Loucy (cell line): ENCODE measurements at regions not wholly inside any gene's neighbourhood (a gene's known extent, or its start where the extent isn't known, plus 50 kb on each side); places are given as distances from the start of the nearest gene placed in this dataset.

Source experiments
- H2AFZ ChIP-seq: fragments of 200-600 bp; sonication (generic); 2 replicates; pipeline ENCODE4 v1.6.0; 2016; ENCODE audit warnings: antibody characterized with exemption, mild to moderate bottlenecking, low read length, moderate library complexity
- H3F3A ChIP-seq: fragments of 200-600 bp; 2 replicates; pipeline ENCODE4 v1.6.0; 2016; ENCODE audit warnings: antibody characterized with exemption, low read depth, mild to moderate bottlenecking
- H3K27me3 ChIP-seq: fragments of 200-600 bp; sonication (generic); 2 replicates; pipeline ENCODE4 v1.6.1; 2014; ENCODE audit warnings: low read length, mild to moderate bottlenecking; ENCODE audit not compliant: insufficient read depth, poor library complexity, severe bottlenecking
- H3K36me3 ChIP-seq: fragments of 200-600 bp; sonication (generic); 2 replicates; pipeline ENCODE4 v1.6.1; 2016; ENCODE audit warnings: low read length; ENCODE audit not compliant: insufficient read depth
- H3K4me1 ChIP-seq: fragments of 200-600 bp; sonication (generic); 2 replicates; pipeline ENCODE4 v1.5.1; 2014; ENCODE audit warnings: low read length, mild to moderate bottlenecking; ENCODE audit not compliant: insufficient read depth, poor library complexity, severe bottlenecking
- H3K4me2 ChIP-seq: fragments of 200-600 bp; sonication (generic); 2 replicates; pipeline ENCODE4 v1.6.0; 2014; ENCODE audit warnings: antibody characterized with exemption, low read length, low read depth, mild to moderate bottlenecking; ENCODE audit not compliant: poor library complexity, severe bottlenecking
- H3K4me3 ChIP-seq: fragments of 200-600 bp; sonication (generic); 2 replicates; pipeline ENCODE4 v1.5.1; 2014; ENCODE audit warnings: low read length, mild to moderate bottlenecking, mixed read lengths; ENCODE audit not compliant: poor library complexity, severe bottlenecking
- H3K79me2 ChIP-seq: fragments of 200-600 bp; sonication (generic); 2 replicates; pipeline ENCODE4 v1.6.1; 2014; ENCODE audit warnings: low read length; ENCODE audit not compliant: insufficient read depth
- H3K9ac ChIP-seq: fragments of 200-600 bp; sonication (generic); 2 replicates; pipeline ENCODE4 v1.6.0; 2014; ENCODE audit warnings: mild to moderate bottlenecking, low read depth, low read length, moderate library complexity; ENCODE audit not compliant: poor library complexity, severe bottlenecking
- H3K9me2 ChIP-seq: fragments of 200-600 bp; sonication (generic); replicated peaks from 2 replicates; pipeline ENCODE4 v1.6.1; 2016; ENCODE audit warnings: low read depth, low read length, mixed read lengths
- H3K9me3 ChIP-seq: fragments of 200-600 bp; sonication (generic); 2 replicates; pipeline ENCODE4 v1.6.1; 2014; ENCODE audit warnings: mild to moderate bottlenecking, antibody characterized with exemption, low read length, low read depth; ENCODE audit not compliant: insufficient read depth
- H4K20me1 ChIP-seq: fragments of 200-600 bp; sonication (generic); 2 replicates; pipeline ENCODE4 v1.6.0; 2014; ENCODE audit warnings: antibody characterized with exemption, low read length, mild to moderate bottlenecking; ENCODE audit not compliant: insufficient read depth, poor library complexity, severe bottlenecking
- EZH2phosphoT487 ChIP-seq: fragments of 200-600 bp; IDR thresholded peaks from 2 replicates; pipeline ENCODE4 v1.6.1; 2018; ENCODE audit warnings: antibody characterized with exemption, mild to moderate bottlenecking, moderate library complexity, borderline replicate concordance
- TF ChIP-seq, protein P1 (sequence below): fragments of 200-600 bp; sonication (generic); conservative IDR thresholded peaks from 2 replicates; pipeline ENCODE4 v1.5.1; 2014; ENCODE audit warnings: mild to moderate bottlenecking, antibody characterized with exemption, low read length

DNA sequence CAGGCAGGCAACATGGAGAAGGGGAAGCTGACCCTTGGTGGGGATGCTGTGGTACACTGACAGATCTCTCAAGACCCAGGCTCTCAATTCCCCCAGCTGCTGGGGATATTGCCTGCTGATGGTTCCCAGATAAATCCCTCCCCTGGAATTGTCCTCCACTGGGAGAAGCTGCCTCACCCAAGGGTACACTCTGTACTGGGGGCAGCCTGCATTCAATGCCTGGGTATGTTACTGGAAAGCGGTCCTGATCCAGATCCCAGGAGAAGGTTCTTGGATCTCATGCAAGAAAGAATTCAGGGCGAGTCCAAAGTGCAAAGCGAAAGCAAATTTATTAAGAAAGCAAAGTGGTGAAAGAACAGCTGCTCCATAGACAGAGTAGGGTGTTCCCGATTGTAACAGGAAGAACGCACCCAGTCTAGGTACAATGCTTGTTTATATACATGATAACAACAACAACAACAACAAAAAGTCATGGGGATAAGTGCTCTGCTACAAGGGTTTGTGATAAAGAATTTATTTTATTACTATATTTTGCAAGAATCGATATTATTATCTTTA lies 591.5 kb upstream of the ADAMTS9 start:
- H3K27me3 ChIP-seq = no peaks in the 10 kb centered on the region
- TF ChIP-seq EZH2phosphoT487 = no peak
- no peaks in the 10 kb centered on the region for H4K20me1 ChIP-seq
- no peaks in the 10 kb centered on the region for H3F3A ChIP-seq
- no peak overlapping the region for H3K4me3 ChIP-seq
- no peaks in the 10 kb centered on the region for H3K4me1 ChIP-seq
- H3K36me3 ChIP-seq = no peaks in the 10 kb centered on the region
- H3K9me2 ChIP-seq = no peaks in the 10 kb centered on the region
- H3K9me3 ChIP-seq = no peaks in the 10 kb centered on the region
- no peak overlapping the region for H3K4me2 ChIP-seq
- no peaks in the 10 kb centered on the region for H3K79me2 ChIP-seq
- H3K9ac ChIP-seq = no peak overlapping the region
- H2AFZ ChIP-seq = no peak overlapping the region

DNA sequence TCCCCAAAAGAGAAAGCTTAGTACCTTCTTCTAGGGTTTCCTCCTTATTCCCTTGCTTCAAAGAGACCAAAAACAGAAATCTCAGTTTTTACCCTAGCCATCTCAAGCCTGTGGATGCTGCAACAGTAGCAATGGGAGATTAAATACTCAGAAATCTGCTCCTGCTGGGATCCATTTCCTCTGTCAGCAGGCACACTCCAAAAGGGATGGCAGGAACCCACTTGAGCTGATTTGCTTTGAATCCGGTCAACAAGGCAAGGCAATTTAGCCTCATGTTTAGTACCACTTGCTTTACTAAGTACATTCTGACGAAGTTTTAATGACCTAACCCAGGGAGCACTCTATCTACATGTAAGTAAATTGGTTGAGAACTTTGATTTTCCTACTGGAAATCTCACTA lies 590.0 kb upstream of the ADAMTS9 start:
- Histone ChIP-seq H4K20me1 (no peaks in the 10 kb centered on the region), H3K4me1 (no peaks in the 10 kb centered on the region), H3F3A (no peaks in the 10 kb centered on the region), H3K36me3 (no peaks in the 10 kb centered on the region), H3K27me3 (no peaks in the 10 kb centered on the region), H3K4me3 (no peak overlapping the region), H3K9me3 (no peaks in the 10 kb centered on the region), H2AFZ (no peak overlapping the region), H3K4me2 (no peak overlapping the region), H3K9me2 (no peaks in the 10 kb centered on the region), H3K9ac (no peak overlapping the region), H3K79me2 (no peaks in the 10 kb centered on the region)
- TF ChIP-seq, protein P1, sequence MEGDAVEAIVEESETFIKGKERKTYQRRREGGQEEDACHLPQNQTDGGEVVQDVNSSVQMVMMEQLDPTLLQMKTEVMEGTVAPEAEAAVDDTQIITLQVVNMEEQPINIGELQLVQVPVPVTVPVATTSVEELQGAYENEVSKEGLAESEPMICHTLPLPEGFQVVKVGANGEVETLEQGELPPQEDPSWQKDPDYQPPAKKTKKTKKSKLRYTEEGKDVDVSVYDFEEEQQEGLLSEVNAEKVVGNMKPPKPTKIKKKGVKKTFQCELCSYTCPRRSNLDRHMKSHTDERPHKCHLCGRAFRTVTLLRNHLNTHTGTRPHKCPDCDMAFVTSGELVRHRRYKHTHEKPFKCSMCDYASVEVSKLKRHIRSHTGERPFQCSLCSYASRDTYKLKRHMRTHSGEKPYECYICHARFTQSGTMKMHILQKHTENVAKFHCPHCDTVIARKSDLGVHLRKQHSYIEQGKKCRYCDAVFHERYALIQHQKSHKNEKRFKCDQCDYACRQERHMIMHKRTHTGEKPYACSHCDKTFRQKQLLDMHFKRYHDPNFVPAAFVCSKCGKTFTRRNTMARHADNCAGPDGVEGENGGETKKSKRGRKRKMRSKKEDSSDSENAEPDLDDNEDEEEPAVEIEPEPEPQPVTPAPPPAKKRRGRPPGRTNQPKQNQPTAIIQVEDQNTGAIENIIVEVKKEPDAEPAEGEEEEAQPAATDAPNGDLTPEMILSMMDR = no peak
- TF ChIP-seq EZH2phosphoT487 = no peak

DNA sequence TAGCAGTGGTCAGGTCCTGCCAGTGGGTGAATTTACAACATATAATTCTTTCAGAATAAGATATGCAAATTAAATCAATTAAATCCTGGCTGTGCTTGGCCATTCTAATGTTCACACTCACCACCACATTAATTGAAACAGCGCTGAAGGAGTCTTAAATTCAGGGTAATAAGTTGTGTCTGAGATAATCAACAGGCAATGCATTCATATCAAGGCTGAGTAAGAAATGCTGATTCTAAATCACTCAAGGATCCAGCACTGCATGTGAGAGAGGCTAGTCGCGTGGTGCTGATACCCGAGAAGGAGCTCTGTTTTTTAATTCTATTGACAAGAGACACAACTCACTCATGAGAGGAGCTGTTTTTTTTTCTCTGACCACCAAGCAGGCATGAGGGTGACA lies 588.8 kb upstream of the ADAMTS9 start:
- H3K27me3 ChIP-seq = no peaks in the 10 kb centered on the region
- no peaks in the 10 kb centered on the region for H3K79me2 ChIP-seq
- TF ChIP-seq, protein P1 = no peak
- no peak for TF ChIP-seq EZH2phosphoT487
- no peak overlapping the region for H3K9ac ChIP-seq
- H2AFZ ChIP-seq = no peak overlapping the region
- H3K4me1 ChIP-seq = no peaks in the 10 kb centered on the region
- no peak overlapping the region for H3K4me2 ChIP-seq
- no peaks in the 10 kb centered on the region for H4K20me1 ChIP-seq
- H3F3A ChIP-seq = no peaks in the 10 kb centered on the region
- H3K36me3 ChIP-seq = no peaks in the 10 kb centered on the region
- no peak overlapping the region for H3K4me3 ChIP-seq
- no peaks in the 10 kb centered on the region for H3K9me3 ChIP-seq
- H3K9me2 ChIP-seq = no peaks in the 10 kb centered on the region

DNA sequence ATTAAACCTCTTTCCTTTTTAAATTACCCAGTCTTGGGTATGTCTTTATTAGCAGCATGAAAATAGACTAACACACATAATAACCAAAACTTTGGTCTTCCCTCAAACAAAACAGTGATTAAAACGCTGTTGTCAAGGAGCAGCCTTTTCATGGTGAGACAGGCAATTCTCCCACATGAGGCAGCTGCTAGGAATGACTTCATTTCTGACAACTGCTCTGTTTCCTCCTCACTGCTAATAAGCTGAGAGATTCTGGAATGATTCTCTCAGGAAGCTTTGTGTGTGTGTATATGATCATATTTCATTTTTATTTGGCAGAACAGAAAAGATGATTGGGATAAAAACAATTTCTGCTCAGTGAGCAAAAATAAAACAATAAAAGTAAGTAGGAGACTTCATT lies 580.6 kb upstream of the ADAMTS9 start:
- H3K4me1 ChIP-seq = no peaks in the 10 kb centered on the region
- TF ChIP-seq, protein P1 = no peak
- no peak for TF ChIP-seq EZH2phosphoT487
- no peaks in the 10 kb centered on the region for H3F3A ChIP-seq
- no peaks in the 10 kb centered on the region for H3K9me3 ChIP-seq
- H4K20me1 ChIP-seq = no peaks in the 10 kb centered on the region
- H3K79me2 ChIP-seq = no peaks in the 10 kb centered on the region
- no peaks in the 10 kb centered on the region for H3K9me2 ChIP-seq
- no peak overlapping the region for H2AFZ ChIP-seq
- no peak overlapping the region for H3K9ac ChIP-seq
- no peak overlapping the region for H3K4me2 ChIP-seq
- H3K36me3 ChIP-seq = no peaks in the 10 kb centered on the region
- H3K27me3 ChIP-seq = no peaks in the 10 kb centered on the region
- no peak overlapping the region for H3K4me3 ChIP-seq
